HepG2 (cell line): ENCODE measurements at regions not wholly inside any gene's neighbourhood (a gene's known extent, or its start where the extent isn't known, plus 50 kb on each side); places are given as distances from the start of the nearest gene placed in this dataset.

Experiments
- ARHGAP35 ChIP-seq: sonication (generic); formaldehyde crosslinking; IDR thresholded peaks from 2 replicates; pipeline ENCODE4 v1.9.0; 2022; ENCODE audit warnings: mild to moderate bottlenecking, inconsistent platforms, moderate library complexity, missing genetic modification reagents, borderline replicate concordance
- EHMT2 ChIP-seq: fragments of 200-600 bp; sonication (generic); IDR thresholded peaks from 2 replicates; pipeline ENCODE4 v1.7.0; 2017; ENCODE audit warnings: antibody characterized with exemption, low read depth, low read length, borderline replicate concordance
- EP300 ChIP-seq, 3 experiments: sonication (generic) in 1 of 3; formaldehyde crosslinking in 1 of 3; IDR thresholded peaks; 2 replicates each; pipeline versions ENCODE4 v1.5.1 to v1.6.1; 2011 to 2020; ENCODE audit warnings: low read depth in 2 of 3, low read length in 2 of 3, borderline replicate concordance in 1 of 3, improper control_type of control experiment in 1 of 3, mild to moderate bottlenecking in 1 of 3, missing genetic modification reagents in 1 of 3, moderate library complexity in 1 of 3
- FOSL2 ChIP-seq: sonication (generic); formaldehyde crosslinking; IDR thresholded peaks from 2 replicates; pipeline ENCODE4 v1.4.0; 2020; ENCODE audit warnings: missing genetic modification reagents
- GATAD2A ChIP-seq: IDR thresholded peaks from 2 replicates; pipeline ENCODE4 v1.6.1; 2016
- HIC2 ChIP-seq: sonication (generic); formaldehyde crosslinking; IDR thresholded peaks from 2 replicates; pipeline ENCODE4 v1.9.0; 2022; ENCODE audit warnings: low read depth, missing genetic modification reagents
- HMGXB4 ChIP-seq, 2 experiments: sonication (generic) in 1 of 2; formaldehyde crosslinking in 1 of 2; IDR thresholded peaks; 2 replicates each; pipeline versions ENCODE4 v1.4.0 to v1.6.1; 2018 to 2020; ENCODE audit warnings: missing genetic modification reagents in 2 of 2, borderline replicate concordance in 1 of 2, low read depth in 1 of 2, mild to moderate bottlenecking in 1 of 2, missing biosample characterization in 1 of 2
- IKZF1 ChIP-seq: fragments of 450-650 bp; IDR thresholded peaks from 2 replicates; pipeline ENCODE4 v1.7.1; 2016
- MAFK ChIP-seq, 2 experiments: IDR thresholded peaks in 1 of 2; conservative IDR thresholded peaks in 1 of 2; 2 replicates each; pipeline ENCODE4 v1.6.1; 2011; ENCODE audit warnings: improper control_type of control experiment in 2 of 2, low read length in 2 of 2
- MZF1 ChIP-seq: sonication (generic); formaldehyde crosslinking; IDR thresholded peaks from 2 replicates; pipeline ENCODE4 v1.8.1; 2023; ENCODE audit warnings: mild to moderate bottlenecking, missing genetic modification reagents, borderline replicate concordance
- NR3C1 ChIP-seq: sonication (generic); formaldehyde crosslinking; IDR thresholded peaks from 2 replicates; pipeline ENCODE4 v1.4.0; 2020; ENCODE audit warnings: missing genetic modification reagents
- PAF1 ChIP-seq: IDR thresholded peaks from 2 replicates; pipeline ENCODE4 v1.6.1; 2016; ENCODE audit warnings: missing genetic modification reagents, missing compliant biosample characterization
- PHF20 ChIP-seq: sonication (generic); formaldehyde crosslinking; IDR thresholded peaks from 2 replicates; pipeline ENCODE4 v1.5.0; 2020; ENCODE audit warnings: mild to moderate bottlenecking, missing genetic modification reagents
- SALL2 ChIP-seq: sonication (generic); formaldehyde crosslinking; IDR thresholded peaks from 2 replicates; pipeline ENCODE4 v1.8.1; 2023; ENCODE audit warnings: mild to moderate bottlenecking, missing genetic modification reagents, inconsistent platforms
- U2AF2 ChIP-seq: fragments of 200-400 bp; formaldehyde crosslinking; IDR thresholded peaks from 2 replicates; pipeline ENCODE4 v1.6.1; 2017; ENCODE audit warnings: low read depth, mild to moderate bottlenecking, low read length
- XBP1 ChIP-seq: sonication (generic); formaldehyde crosslinking; IDR thresholded peaks from 2 replicates; pipeline ENCODE4 v1.5.0; 2020; ENCODE audit warnings: missing genetic modification reagents
- ZNF224 ChIP-seq: sonication (generic); formaldehyde crosslinking; IDR thresholded peaks from 2 replicates; pipeline ENCODE4 v1.5.0; 2020; ENCODE audit warnings: mild to moderate bottlenecking, missing genetic modification reagents
- ZNF274 ChIP-seq: sonication (generic); formaldehyde crosslinking; IDR thresholded peaks from 2 replicates; pipeline ENCODE4 v1.5.1; 2020; ENCODE audit warnings: mild to moderate bottlenecking, missing genetic modification reagents
- ZNF326 ChIP-seq: sonication (generic); formaldehyde crosslinking; IDR thresholded peaks from 2 replicates; pipeline ENCODE4 v1.4.0; 2020; ENCODE audit warnings: missing genetic modification reagents, borderline replicate concordance
- ZNF451 ChIP-seq: sonication (generic); formaldehyde crosslinking; IDR thresholded peaks from 2 replicates; pipeline ENCODE4 v1.5.0; 2020; ENCODE audit warnings: mild to moderate bottlenecking, missing genetic modification reagents
- ZNF468 ChIP-seq: sonication (generic); formaldehyde crosslinking; IDR thresholded peaks from 2 replicates; pipeline ENCODE4 v1.8.0; 2022; ENCODE audit warnings: mild to moderate bottlenecking, moderate library complexity, missing genetic modification reagents
- ZNF83 ChIP-seq: sonication (generic); formaldehyde crosslinking; IDR thresholded peaks from 2 replicates; pipeline ENCODE4 v1.4.0; 2020; ENCODE audit warnings: missing genetic modification reagents, mild to moderate bottlenecking, borderline replicate concordance
- ZSCAN20 ChIP-seq: sonication (generic); formaldehyde crosslinking; IDR thresholded peaks from 2 replicates; pipeline ENCODE4 v1.4.0; 2020; ENCODE audit warnings: missing genetic modification reagents, mild to moderate bottlenecking, borderline replicate concordance
- TF ChIP-seq, protein P1 (sequence below): sonication (generic); formaldehyde crosslinking; IDR thresholded peaks from 2 replicates; pipeline ENCODE4 v1.4.0; 2020; ENCODE audit warnings: missing genetic modification reagents
- TF ChIP-seq, protein P2 (sequence below): sonication (generic); formaldehyde crosslinking; IDR thresholded peaks from 2 replicates; pipeline ENCODE4 v1.8.0; 2022; ENCODE audit warnings: mild to moderate bottlenecking, missing genetic modification reagents; ENCODE audit not compliant: insufficient replicate concordance

DNA sequence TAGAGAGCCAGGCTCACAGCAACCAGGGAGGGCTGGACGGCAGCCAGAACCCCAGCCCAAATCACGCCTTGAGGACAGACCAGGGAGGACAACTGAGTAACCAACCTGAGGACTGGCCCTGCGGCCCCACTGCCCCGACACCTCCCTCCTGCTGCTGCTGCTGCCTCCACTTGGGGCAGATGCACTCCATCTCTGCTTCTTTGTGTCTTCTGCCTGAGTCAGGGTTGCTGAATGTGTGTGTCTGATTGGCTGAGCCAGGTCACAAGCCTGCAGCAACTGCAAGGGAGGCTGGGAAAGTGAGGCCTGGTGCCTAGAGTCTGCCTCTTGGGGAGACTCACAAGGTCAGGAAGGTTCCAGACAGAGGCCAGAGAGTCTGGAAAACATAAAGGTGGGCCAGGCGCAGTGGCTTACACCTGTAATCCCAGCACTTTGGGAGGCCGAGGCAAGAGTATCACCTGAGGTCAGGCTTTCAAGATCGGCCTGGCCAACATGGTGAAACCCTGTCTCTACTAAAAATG is 83.4 kb downstream of the ZFP36L2 start (continued):
- TF ChIP-seq HMGXB4 (CRISPR knock-in tag; IDR thresholded peaks at IDR 0.05; ENCODE audit: borderline replicate concordance in 1 of 2, low read depth in 1 of 2) (peak in 1 of 2 experiments; percentile 68; a peak in 1 of 4 replicates), MZF1 (CRISPR knock-in tag) (no peak), NR3C1 (CRISPR knock-in tag) (no peak), EP300 (IDR thresholded peaks at IDR 0.05; ENCODE audit: low read depth in 2 of 2, low read length in 2 of 2) (no peak), EP300 (CRISPR knock-in tag; IDR thresholded peaks at IDR 0.05; ENCODE audit: borderline replicate concordance) (no peak), HIC2 (no peak), SALL2 (CRISPR knock-in tag) (no peak), XBP1 (CRISPR knock-in tag) (no peak), GATAD2A (CRISPR knock-in tag) (peak; percentile 42; the same call in 1 of the 2 replicates), ZNF326 (no peak), ZNF224 (CRISPR knock-in tag) (no peak), ZSCAN20 (no peak), MAFK (conservative IDR thresholded peaks at IDR 0.05 in 1 of 2, IDR thresholded peaks at IDR 0.05 in 1 of 2; ENCODE audit: low read length in 2 of 2) (peak in 1 of 2 experiments; percentile 37; a peak in 2 of 4 replicates), IKZF1 (no peak), ARHGAP35 (CRISPR knock-in tag) (no peak), U2AF2 (no peak), ZNF83 (CRISPR knock-in tag) (no peak), EHMT2 (no peak), PAF1 (CRISPR knock-in tag) (no peak), ZNF274 (0 out of 2 replicates have a peak, but pooled peaks have one; percentile 18), ZNF451 (CRISPR knock-in tag) (no peak), PHF20 (CRISPR knock-in tag) (no peak), FOSL2 (CRISPR knock-in tag) (peak; percentile 54), ZNF468 (CRISPR knock-in tag) (no peak)
- TF ChIP-seq, protein P1, sequence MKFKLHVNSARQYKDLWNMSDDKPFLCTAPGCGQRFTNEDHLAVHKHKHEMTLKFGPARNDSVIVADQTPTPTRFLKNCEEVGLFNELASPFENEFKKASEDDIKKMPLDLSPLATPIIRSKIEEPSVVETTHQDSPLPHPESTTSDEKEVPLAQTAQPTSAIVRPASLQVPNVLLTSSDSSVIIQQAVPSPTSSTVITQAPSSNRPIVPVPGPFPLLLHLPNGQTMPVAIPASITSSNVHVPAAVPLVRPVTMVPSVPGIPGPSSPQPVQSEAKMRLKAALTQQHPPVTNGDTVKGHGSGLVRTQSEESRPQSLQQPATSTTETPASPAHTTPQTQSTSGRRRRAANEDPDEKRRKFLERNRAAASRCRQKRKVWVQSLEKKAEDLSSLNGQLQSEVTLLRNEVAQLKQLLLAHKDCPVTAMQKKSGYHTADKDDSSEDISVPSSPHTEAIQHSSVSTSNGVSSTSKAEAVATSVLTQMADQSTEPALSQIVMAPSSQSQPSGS (CRISPR knock-in tag), result 0 out of 2 replicates have a peak, but pooled peaks have one; percentile 31
- TF ChIP-seq, protein P2, sequence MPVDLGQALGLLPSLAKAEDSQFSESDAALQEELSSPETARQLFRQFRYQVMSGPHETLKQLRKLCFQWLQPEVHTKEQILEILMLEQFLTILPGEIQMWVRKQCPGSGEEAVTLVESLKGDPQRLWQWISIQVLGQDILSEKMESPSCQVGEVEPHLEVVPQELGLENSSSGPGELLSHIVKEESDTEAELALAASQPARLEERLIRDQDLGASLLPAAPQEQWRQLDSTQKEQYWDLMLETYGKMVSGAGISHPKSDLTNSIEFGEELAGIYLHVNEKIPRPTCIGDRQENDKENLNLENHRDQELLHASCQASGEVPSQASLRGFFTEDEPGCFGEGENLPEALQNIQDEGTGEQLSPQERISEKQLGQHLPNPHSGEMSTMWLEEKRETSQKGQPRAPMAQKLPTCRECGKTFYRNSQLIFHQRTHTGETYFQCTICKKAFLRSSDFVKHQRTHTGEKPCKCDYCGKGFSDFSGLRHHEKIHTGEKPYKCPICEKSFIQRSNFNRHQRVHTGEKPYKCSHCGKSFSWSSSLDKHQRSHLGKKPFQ, result no peak
